Renal pelvis (tissue), 1 donor: ENCODE measurements at regions not wholly inside any gene's neighbourhood (a gene's known extent, or its start where the extent isn't known, plus 50 kb on each side); places are given as distances from the start of the nearest gene placed in this dataset.
"Not testable (repeated sequence)": the region's sequence is repeated elsewhere in the genome, so short reads cannot be mapped to it uniquely, and the experiment has no call there.

ENCODE experiments used
- DNase-seq: peaks from one replicate; pipeline ENCODE4 v3.0.0-alpha.2; 2013

DNA sequence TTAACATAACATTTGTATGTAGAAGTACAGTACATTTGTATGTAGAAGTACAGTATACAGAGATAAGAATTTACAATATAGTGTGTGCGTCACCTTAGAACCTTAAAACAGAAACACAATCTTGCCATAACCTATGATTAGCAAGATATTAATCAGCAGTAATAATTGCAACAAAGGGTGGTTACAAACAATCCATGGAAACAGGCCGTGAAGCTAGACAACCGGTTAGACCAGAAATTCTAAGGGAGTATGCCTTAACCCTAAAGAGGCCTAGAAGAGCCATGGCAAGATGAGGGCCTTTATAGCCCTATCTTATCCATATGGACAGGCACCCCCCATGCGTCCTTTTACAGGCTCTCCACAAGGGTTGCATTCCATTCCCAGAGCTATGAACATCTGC, 605.9 kb downstream of the KCNT2 start:
- not testable (repeated sequence) for DNase-seq

GRCh38 chr1:196001188-196001587, 607.1 kb downstream of the KCNT2 start:
- no peak for DNase-seq

- no peak for DNase-seq
Observed at GRCh38 chr1:195999022-195999421, 609.2 kb downstream of the KCNT2 start.

GRCh38 chr1:195981448-195982139, 626.6 kb downstream of the KCNT2 start:
- no peak for DNase-seq

DNA sequence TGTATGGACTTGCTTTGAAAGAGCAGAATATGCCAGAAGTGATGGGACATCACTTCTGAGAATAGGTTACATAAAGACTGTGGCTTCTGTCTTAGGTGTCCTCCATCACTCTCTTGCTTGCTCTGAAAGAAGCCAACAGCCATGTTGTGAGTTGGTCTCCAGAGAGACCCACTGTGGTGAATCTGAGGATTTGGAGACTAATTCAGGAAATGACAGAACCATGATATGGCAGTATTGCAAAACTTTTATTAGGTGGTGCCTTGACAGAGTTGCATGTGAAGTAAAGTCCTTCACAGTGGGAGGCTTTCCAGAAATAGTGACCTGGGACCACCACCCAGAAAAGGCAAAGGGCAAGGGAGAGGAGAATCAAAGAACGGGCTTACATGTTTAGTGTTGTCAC, 628.6 kb downstream of the KCNT2 start:
- DNase-seq: no peak

DNA sequence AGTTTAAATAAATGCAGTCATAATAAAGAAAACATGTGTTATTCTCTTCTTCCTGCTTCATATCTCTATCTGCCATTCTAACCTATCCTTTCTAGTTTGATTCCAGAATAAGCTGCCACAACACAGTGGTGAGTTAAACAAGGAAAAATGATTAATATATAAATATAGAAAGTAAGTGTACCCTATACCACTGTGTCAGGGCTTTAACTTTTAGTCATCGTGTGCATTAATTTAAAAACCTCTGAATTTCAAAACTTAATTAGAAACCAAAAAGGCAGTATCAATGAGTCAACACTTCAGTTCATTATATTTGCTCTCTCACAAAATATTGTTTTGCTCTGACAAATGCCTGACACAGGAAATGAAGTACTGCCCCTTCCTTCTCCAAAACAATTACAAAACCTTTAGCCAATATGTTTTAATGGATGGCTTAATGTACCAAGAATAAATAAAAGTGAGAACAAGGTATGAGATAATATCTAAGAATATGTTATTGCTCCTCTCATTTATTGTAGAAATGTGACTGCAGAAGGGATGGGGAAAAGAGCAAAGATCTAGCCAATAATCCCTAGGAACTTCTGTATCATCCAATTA, 634.8 kb downstream of the KCNT2 start:
- DNase-seq: no peak

- no peak for DNase-seq
Observed at GRCh38 chr1:195971589-195971988, 636.7 kb downstream of the KCNT2 start.

DNA sequence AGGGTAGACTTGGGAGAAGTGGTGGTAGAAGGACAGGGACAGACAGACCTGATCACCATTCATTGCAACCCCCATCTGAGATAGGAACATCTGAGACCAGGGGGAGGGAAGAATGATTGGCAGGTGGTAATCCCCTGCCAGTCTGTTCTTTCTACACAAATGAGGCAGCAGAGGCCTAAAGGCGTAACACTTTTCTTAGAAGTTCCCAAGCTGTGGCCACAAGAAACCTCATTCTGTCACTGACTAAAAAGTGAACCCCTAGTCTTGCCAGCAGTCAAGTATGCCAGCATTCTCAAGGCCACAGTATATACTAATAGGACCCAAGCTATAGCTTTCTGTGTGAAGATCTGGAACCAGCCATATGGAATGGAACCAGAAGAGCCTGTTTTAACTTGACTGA, 638.0 kb downstream of the KCNT2 start:
- no peak for DNase-seq

- no peak for DNase-seq
Observed at GRCh38 chr1:195965475-195965874, 642.8 kb downstream of the KCNT2 start.

DNA sequence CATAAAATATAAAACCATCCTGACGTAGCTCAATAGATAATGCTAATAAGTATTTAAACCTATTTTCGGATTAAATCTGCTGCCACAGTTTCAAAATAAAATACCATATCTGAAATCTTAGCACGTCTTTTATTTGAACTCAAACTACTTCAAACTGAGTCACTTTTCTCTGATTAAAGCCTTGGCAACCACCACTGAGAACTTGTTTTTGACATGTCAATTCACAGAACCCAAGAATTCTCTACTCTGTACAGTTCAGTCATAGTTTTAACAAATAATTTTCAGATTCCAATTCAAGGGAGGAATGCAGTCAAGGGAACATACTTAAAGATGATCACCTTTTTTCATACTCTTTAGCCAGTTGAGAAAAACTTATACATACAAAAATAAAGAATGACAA, 643.2 kb downstream of the KCNT2 start:
- no peak for DNase-seq

- DNase-seq: no peak
Observed at GRCh38 chr1:195964516-195964915, 643.7 kb downstream of the KCNT2 start.

- DNase-seq: no peak
Observed at GRCh38 chr1:195962051-195962450, 646.2 kb downstream of the KCNT2 start.

DNA sequence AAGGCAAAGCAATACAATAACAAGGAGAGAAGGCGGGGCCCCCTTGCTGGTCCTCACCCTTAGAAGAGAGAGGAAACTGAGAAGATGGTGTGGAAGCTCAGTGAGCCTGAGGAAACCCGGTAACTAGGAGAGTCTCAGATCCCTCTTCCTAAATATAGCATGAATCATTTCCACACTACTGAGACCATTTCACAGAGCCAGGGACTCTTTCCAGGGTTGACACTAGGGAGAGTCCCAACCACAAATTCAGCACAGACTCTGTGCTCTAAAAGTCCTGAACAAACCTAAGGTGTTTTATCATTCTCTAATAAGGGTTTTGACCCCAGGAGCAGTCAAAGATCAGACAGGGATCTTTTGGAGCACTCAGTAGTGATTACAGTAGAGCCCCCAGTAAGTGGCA, 647.7 kb downstream of the KCNT2 start:
- DNase-seq: no peak

GRCh38 chr1:195958131-195958530, 650.1 kb downstream of the KCNT2 start:
- no peak for DNase-seq

- no peak for DNase-seq
Observed at GRCh38 chr1:195956845-195957244, 651.4 kb downstream of the KCNT2 start.

DNA sequence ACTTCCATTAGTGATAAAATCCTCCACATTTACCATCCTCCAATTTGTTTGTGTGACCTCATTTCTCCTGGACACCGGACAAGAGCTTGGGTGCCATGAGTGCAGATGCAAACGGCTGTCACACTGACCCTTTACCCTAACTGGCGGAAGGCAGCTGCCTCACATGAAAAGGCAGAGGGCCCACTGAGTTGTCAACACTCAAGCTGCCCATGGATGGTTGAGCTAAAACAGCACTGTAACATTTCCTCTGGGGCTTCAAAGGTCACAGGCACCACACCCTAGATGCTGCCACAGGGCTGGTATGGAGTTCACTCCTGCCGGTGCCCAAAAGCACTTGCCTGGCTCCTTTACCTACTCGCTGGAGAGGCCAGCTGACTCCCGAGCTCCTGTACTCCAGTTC, 653.4 kb downstream of the KCNT2 start:
- no peak for DNase-seq

DNA sequence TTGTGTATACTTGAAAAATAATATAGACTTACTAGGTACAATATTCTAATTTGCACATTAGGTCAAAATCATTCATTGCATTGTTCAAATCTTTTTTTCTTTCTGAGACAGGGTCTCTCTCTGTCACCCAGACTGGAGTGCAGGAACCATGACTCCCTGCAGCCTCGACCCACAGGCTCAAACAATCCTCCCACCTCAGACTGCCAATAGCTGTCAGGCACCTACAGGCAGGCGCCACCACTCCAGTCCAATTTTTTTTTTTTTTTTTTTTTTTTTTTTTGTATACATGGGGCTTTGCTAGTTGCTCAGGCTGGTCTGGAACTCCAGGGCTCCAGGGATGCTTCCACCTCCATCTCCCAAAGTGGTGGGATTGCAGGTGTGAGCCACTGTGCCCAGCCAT, 656.9 kb downstream of the KCNT2 start:
- DNase-seq: no peak

- DNase-seq: no peak
Observed at GRCh38 chr1:195948123-195948895, 659.9 kb downstream of the KCNT2 start.

GRCh38 chr1:195946500-195946899, 661.7 kb downstream of the KCNT2 start:
- DNase-seq: no peak

DNA sequence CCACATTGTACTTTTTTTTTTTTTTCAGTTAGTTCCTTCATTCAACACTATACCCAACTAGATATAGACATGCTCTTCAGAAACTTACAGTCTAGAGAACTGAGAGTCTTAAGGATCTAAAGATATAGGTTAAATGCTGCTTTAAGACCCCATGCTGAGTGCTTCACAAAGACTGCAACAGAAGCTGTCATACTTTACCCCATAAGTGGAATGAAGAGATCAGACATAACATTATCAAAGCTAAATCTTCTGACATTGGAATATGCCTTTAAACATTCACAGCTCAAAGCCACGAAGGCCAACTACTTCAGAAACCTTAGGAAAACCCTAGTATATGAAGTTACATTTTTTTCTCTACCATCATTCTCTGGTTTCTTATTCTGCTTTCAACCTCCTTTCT, 666.4 kb downstream of the KCNT2 start:
- no peak for DNase-seq

GRCh38 chr1:195941314-195941713, 666.9 kb downstream of the KCNT2 start:
- DNase-seq: no peak

- no peak for DNase-seq
Observed at GRCh38 chr1:195939844-195940243, 668.4 kb downstream of the KCNT2 start.

- no peak for DNase-seq
Observed at GRCh38 chr1:195934817-195935553, 673.3 kb downstream of the KCNT2 start.
